HG02884 (cell line): ENCODE measurements at regions not wholly inside any gene's neighbourhood (a gene's known extent, or its start where the extent isn't known, plus 50 kb on each side); places are given as distances from the start of the nearest gene placed in this dataset.

Experiments used
- ATAC-seq: cut with Tn5 transposase; IDR thresholded peaks from one replicate; pipeline ENCODE4 v1.9.1; 2021; ENCODE audit warnings: mild to moderate bottlenecking, moderate library complexity; ENCODE audit not compliant: unreplicated experiment

- no peak for ATAC-seq
Observed at GRCh38 chr4:17301266-17301665, 210.6 kb downstream of the QDPR start.

GRCh38 chr4:17296921-17297890 lies 214.7 kb downstream of the QDPR start:
- no peak for ATAC-seq

GRCh38 chr4:17293901-17294300 lies 218.0 kb downstream of the QDPR start:
- ATAC-seq = no peak

GRCh38 chr4:17288151-17288550 lies 223.7 kb downstream of the QDPR start:
- ATAC-seq = no peak

GRCh38 chr4:17286752-17287460 lies 225.0 kb downstream of the QDPR start:
- ATAC-seq = no peak

GRCh38 chr4:17285747-17286146 lies 226.1 kb downstream of the QDPR start:
- no peak for ATAC-seq

GRCh38 chr4:17284323-17285175 lies 227.3 kb downstream of the QDPR start:
- no peak for ATAC-seq

- no peak for ATAC-seq
Observed at GRCh38 chr4:17283832-17284231, 228.1 kb downstream of the QDPR start.

- no peak for ATAC-seq
Observed at GRCh38 chr4:17283251-17283650, 228.6 kb downstream of the QDPR start.

GRCh38 chr4:17280261-17281018 lies 231.4 kb downstream of the QDPR start:
- no peak for ATAC-seq

- no peak for ATAC-seq
Observed at GRCh38 chr4:17276776-17277175, 235.1 kb downstream of the QDPR start.

GRCh38 chr4:17275836-17276235 lies 236.1 kb downstream of the QDPR start:
- ATAC-seq = no peak

- no peak for ATAC-seq
Observed at GRCh38 chr4:17273047-17273446, 238.8 kb downstream of the QDPR start.

GRCh38 chr4:17272154-17272553 lies 239.7 kb downstream of the QDPR start:
- no peak for ATAC-seq

GRCh38 chr4:17265653-17266052 lies 246.2 kb downstream of the QDPR start:
- no peak for ATAC-seq

- no peak for ATAC-seq
Observed at GRCh38 chr4:17265139-17265538, 246.8 kb downstream of the QDPR start.

- ATAC-seq = no peak
Observed at GRCh38 chr4:17260166-17260907, 251.6 kb downstream of the QDPR start.

GRCh38 chr4:17258106-17258505 lies 253.8 kb downstream of the QDPR start:
- ATAC-seq = no peak

GRCh38 chr4:17252131-17252530 lies 259.8 kb downstream of the QDPR start:
- no peak for ATAC-seq

GRCh38 chr4:17251101-17251500 lies 260.8 kb downstream of the QDPR start:
- no peak for ATAC-seq
